ENCODE measurements at regions not wholly inside any gene's neighbourhood (a gene's known extent, or its start where the extent isn't known, plus 50 kb on each side); places are given as distances from the start of the nearest gene placed in this dataset.
"Not testable (repeated sequence)": the region's sequence is repeated elsewhere in the genome, so short reads cannot be mapped to it uniquely, and the experiment has no call there.

GRCh38 chr7:125355899-125356298 lies 426.3 kb upstream of the POT1 start:
- no peak for FAIRE-seq

- no peak for FAIRE-seq
These were observed 417.6 kb upstream of the POT1 start for GRCh38 chr7:125347269-125347668.

DNA sequence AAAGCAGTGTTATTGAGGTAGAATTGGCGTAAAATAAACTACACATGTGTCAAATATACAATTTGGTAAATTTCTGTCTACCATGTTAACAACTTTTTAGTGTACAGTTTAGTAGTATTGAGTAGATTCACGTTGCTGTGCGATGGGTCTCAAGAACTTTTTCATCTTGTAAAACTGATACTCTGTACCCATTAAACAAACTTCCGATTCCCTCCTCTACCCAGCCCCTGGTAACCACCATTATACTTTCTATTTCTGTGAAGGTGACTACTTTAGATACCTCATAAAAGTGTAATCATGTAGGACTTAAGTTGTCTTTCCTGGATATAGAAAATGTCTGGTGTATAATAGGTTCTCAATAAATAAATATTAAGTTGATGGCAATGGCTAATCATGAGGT lies 408.5 kb upstream of the POT1 start:
- no peak for FAIRE-seq

- no peak for FAIRE-seq
These were observed 406.7 kb upstream of the POT1 start for GRCh38 chr7:125336326-125336725.

DNA sequence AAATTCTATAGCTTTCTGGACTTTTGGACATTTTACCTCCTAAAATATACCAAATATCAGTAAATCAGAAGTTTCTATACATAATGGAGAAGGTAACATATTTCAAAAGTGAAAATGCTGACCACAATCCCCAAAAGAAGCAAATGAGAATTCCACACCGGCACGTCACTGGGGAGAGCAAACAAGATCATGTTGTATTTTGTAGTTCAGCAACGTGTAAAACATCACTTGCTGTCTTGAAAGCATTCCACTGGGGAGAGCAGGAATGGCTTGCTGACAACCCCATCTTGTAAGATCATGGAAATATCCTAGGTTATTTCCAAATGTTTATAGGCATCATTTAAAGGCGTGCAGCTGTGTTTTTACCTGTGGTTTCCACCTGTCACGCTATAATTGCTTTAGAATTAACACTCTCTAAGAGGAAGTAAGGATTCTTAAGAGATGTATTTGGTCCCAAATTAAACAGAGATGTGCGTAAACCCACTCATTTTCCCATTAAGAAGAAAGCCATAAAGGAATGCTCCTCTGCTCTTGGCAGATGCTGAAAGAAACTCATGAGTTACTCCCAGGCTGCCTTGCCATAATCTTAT lies 397.1 kb upstream of the POT1 start:
- no peak for FAIRE-seq

GRCh38 chr7:125316466-125316865 lies 386.8 kb upstream of the POT1 start:
- no peak for FAIRE-seq

GRCh38 chr7:125299003-125299765 lies 369.6 kb upstream of the POT1 start:
- no peak for FAIRE-seq

- FAIRE-seq = no peak
These were observed 350.3 kb upstream of the POT1 start for GRCh38 chr7:125279961-125280360.

DNA sequence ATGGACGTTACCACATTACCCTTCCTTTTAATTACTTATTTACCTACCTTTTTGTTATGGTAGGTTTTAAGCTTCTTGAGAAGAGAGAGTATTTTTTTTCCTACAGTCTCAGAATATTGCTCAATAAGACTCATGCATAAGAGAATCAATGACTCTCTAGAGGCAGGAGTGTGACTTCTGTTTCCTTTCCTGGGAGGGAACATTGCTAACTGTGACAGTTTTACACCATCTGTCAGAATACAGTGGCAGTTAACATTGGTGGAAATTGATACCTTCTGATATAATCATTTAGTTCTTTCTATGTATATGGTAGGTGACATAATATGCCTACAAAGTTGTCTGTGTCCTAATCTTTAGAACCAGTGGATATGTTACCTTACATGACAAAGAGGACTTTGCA lies 348.7 kb upstream of the POT1 start:
- FAIRE-seq = no peak

DNA sequence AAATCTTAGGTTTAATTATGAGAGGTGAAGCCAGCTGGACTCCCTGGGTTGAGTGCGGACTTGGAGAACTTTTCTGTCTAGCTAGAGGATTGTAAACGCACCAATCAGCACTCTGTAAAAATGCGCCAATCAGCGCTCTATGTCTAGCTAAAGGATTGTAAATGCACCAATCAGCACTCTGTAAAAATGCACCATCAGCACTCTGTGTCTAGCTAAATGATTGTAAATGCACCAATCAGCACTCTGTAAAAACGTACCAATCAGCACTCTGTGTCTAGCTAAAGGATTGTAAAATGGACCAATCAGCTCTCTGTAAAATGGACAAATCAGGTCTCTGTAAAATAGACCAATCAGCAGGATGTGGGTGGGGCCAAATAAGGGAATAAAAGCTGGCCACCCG lies 345.1 kb upstream of the POT1 start:
- not testable (repeated sequence) for FAIRE-seq

- not testable (repeated sequence) for FAIRE-seq
These were observed 334.7 kb upstream of the POT1 start for GRCh38 chr7:125264174-125264856.

GRCh38 chr7:125258876-125259417 lies 329.3 kb upstream of the POT1 start:
- FAIRE-seq = not testable (repeated sequence)

DNA sequence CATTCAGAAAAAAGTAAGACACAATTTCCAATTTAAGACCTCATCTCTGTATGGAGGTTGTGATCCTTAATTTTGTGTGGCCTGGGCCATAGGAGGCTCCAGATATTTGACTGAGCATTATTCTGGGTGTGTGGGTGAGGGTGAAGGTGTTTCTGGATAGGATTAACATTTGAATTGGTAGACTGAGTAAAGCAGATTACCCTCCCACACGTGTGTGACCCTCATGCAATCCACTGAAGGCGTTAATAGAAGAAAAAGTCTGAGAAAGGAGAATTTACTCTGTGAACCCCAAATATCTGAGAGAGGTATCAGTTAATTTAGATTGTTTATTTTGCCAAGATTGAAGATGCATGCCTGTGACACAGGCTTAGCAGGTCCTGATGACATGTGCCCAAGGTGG lies 328.0 kb upstream of the POT1 start:
- no peak for FAIRE-seq

GRCh38 chr7:125256446-125256845 lies 326.8 kb upstream of the POT1 start:
- FAIRE-seq = peak; percentile 17

DNA sequence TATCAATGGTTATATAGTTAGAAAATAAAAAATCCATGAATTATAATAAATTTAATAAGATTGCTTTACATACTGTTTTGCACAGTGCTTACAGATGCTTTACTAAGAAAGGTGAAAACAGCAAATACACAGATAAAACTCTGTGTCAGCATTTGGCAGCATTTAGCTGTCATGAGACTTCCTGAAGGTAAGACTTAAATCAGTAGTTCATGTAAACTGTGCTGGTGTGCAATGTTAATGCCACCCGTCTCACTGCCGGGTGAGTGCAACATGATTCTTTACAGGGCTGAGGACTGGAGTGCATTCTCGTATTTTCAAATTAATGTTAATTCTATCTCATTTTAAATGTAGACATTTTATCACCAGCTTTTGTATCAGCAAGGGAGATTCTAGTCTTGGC lies 326.2 kb upstream of the POT1 start:
- no peak for FAIRE-seq

DNA sequence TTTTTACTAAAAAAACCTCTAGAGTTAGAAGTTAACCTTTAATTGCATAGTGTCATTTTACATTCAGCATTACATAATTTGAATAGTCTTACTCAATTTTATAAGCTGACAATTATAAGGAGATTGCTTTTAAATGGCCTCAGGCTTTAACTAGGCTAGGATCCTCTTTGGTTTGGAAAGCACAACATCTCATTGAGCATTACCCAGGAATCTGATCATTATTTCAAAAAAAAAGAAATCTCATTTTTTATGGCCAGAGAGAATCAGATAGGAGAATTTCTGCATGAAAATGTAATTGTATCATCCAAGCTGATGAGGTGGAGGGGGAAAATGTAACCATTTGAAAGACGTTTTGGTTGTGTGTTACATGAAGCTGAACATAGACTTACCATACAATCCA lies 324.9 kb upstream of the POT1 start:
- no peak for FAIRE-seq

- no peak for FAIRE-seq
These were observed 324.0 kb upstream of the POT1 start for GRCh38 chr7:125253452-125254190.

GRCh38 chr7:125247514-125248098 lies 318.0 kb upstream of the POT1 start:
- FAIRE-seq = no peak

DNA sequence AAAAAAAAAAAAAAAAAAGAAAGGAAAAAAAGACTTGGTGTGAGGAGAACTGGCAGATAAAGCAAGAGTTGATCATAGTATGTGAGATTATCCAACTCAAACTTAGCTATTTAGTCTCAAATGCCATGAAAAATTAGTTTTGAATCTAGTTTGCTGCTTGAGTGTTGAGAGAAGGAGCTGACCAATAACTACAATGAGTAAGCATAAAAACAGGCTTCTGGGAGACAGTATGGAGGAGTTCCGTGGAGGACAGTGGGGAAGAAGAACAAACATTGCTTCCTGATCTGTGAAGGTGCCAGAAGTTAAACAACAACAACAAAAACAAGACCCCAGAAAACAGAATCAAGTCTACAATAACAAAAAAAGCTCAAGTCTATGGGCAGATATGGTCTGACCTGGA lies 317.1 kb upstream of the POT1 start:
- no peak for FAIRE-seq

DNA sequence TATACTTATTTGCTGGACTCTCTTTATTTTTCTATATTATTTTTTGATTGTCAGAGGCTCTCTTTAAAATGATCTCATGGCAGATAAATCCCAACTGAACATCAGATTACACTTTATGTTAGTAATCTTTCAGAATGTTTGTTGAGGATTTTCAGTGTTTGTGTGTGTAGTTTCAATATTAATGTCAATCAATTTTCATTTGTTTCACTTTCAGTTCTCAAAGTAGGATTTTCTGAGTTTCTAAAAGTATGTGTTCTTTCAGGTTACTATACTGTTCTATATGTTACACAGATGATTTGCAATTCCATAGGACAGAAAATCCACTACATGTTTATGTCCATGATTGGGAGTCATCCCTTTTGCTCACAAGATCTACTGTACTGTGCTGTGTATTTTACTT lies 311.9 kb upstream of the POT1 start:
- FAIRE-seq = no peak

DNA sequence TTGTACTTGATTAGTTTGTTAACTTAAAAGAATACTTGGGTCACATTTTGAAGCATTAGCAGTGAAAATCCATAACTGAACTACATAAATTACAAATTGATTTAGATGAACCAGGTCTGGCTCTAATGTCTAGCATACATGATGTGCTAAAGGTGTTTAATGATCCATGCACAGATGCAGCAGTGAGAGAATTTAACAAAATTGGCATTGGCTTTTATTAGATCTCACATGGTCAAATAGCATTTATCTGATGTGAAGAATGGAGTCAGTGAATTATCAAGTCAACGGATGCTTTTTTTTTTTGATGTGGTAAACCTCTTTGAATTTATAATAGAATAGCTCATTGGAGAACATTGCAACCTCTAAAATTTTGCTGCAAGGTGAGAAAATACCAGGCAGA lies 293.0 kb upstream of the POT1 start:
- FAIRE-seq = no peak

- no peak for FAIRE-seq
These were observed 288.5 kb upstream of the POT1 start for GRCh38 chr7:125218076-125218475.

DNA sequence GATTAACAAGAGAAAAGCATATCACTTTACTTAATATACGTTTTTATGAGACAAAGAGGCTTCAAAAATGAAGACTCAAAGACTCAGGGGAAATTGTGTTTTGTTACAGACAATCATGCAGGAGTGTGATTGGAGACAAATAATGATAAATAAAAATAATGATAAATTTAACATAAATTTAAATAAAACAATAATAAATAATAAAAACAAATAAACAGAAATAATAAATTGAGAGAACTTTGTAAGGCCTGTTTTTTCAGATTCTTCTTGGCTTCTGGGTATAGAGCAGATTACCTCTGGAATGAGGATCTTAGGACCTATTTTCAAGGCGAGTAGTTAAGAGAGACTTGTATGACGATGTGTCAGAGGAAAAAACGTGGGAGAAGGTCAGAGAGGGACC lies 271.4 kb upstream of the POT1 start:
- FAIRE-seq = no peak
